22Rv1 (cell line): ENCODE measurements at regions not wholly inside any gene's neighbourhood (a gene's known extent, or its start where the extent isn't known, plus 50 kb on each side); places are given as distances from the start of the nearest gene placed in this dataset.
"Not testable (repeated sequence)": the region's sequence is repeated elsewhere in the genome, so short reads cannot be mapped to it uniquely, and the experiment has no call there.

Experiments
- H3K27ac ChIP-seq: fragments of 450-650 bp; 2 replicates; pipeline ENCODE4 v1.5.1; 2017
- ZFX ChIP-seq: fragments of 450-650 bp; IDR thresholded peaks from 2 replicates; pipeline ENCODE4 v1.6.1; 2017; ENCODE audit warnings: antibody characterized with exemption, borderline replicate concordance
- TF ChIP-seq, protein P1 (sequence below): fragments of 450-650 bp; IDR thresholded peaks from 2 replicates; pipeline ENCODE4 v1.5.1; 2017; ENCODE audit warnings: mild to moderate bottlenecking

DNA sequence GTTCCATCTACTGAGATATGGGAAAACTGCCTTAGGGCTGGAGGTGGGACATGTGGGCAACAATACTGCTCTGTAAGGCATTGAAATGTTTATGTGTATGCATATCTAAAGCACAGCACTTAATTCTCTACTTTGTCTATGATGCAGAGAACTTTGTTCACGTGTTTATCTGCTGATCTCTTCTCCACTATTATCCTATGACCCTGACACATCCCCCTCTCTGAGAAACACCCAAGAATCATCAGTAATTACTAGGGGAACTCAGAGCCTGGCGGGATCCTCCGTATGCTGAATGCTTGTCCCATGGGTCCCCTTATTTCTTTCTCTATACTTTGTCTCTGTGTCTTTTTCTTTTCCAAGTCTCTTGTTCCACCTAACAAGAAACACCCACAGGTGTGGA is 63.8 kb downstream of the OR4A15 start:
- not testable (repeated sequence) for H3K27ac ChIP-seq

DNA sequence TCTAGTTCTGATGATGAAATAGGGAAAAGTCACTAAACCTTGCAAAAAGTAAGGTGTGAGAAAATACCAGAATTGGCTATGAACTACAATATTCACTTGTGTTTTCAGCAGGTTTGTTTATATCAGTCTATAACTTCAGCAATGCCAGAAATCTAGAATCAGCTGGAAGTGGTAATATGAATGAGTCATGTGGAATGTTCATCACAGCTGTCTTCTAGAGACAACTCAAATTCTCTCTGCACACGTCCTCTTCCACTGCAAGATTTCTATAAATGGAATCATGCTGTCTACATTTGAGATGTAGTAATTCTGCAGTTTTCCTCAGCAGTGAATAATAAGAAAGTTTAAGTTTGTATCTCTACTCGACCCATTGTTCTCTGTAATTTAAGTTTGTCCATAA is 89.9 kb downstream of the OR4A15 start:
- TF ChIP-seq, protein P1, sequence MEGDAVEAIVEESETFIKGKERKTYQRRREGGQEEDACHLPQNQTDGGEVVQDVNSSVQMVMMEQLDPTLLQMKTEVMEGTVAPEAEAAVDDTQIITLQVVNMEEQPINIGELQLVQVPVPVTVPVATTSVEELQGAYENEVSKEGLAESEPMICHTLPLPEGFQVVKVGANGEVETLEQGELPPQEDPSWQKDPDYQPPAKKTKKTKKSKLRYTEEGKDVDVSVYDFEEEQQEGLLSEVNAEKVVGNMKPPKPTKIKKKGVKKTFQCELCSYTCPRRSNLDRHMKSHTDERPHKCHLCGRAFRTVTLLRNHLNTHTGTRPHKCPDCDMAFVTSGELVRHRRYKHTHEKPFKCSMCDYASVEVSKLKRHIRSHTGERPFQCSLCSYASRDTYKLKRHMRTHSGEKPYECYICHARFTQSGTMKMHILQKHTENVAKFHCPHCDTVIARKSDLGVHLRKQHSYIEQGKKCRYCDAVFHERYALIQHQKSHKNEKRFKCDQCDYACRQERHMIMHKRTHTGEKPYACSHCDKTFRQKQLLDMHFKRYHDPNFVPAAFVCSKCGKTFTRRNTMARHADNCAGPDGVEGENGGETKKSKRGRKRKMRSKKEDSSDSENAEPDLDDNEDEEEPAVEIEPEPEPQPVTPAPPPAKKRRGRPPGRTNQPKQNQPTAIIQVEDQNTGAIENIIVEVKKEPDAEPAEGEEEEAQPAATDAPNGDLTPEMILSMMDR, result no peak
- TF ChIP-seq ZFX, result no peak
- no peak overlapping the region for H3K27ac ChIP-seq

DNA sequence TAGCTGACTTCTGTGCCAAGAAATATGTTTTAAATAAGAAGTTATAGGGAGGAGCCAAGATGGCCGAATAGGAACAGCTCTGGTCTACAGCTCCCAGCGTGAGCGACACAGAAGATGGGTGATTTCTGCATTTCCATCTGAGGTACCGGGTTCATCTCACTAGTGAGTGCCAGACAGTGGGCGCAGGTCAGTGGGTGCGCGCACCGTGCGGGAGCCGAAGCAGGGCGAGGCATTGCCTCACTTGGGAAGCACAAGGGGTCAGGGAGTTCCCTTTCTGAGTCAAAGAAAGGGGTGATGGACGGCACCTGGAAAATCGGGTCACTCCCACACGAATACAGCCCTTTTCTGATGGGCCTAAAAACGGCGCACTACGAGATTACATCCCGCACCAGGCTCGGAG is 92.1 kb downstream of the OR4A15 start:
- not testable (repeated sequence) for H3K27ac ChIP-seq

DNA sequence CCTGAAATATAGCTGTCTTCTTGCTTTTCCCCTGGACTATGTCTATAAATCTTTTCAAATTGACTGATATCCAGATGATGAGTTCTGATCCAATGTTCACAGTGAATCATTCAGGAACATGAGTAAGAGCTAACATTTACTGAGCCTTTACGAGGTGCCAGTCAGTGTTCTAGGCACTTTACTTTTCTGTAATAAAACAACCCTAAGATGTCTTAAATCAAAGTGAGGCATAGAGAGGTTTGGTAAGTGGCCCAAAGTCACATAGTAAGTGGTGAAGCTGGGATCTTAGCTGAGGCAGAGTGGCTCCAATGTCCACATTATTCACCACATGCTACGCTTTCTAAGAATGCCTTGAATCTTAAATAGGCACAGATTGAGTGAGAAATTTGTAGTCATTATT is 79.9 kb upstream of the OR4C15 start:
- no peak overlapping the region for H3K27ac ChIP-seq
- no peak for TF ChIP-seq ZFX
- TF ChIP-seq, protein P1, result no peak

DNA sequence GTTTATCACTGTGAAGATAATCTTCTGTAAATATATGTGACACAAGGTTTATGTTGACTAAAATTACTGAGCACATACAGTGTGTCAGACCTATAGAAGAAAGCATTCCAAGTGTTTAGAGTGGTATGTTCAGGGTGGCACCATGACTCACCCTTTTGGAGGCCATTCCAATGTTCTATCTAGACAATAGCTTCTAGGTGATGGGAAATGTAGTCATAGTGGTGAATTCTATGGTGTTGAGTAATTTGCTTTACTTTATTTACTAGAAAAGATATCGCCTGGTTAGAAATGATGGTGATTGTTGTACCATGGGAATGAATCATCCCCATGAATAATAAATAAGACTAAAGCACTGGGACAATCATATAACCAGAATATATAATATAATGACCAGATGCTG is 72.9 kb upstream of the OR4C15 start:
- no peak overlapping the region for H3K27ac ChIP-seq
- no peak for TF ChIP-seq ZFX
- TF ChIP-seq, protein P1, result no peak

DNA sequence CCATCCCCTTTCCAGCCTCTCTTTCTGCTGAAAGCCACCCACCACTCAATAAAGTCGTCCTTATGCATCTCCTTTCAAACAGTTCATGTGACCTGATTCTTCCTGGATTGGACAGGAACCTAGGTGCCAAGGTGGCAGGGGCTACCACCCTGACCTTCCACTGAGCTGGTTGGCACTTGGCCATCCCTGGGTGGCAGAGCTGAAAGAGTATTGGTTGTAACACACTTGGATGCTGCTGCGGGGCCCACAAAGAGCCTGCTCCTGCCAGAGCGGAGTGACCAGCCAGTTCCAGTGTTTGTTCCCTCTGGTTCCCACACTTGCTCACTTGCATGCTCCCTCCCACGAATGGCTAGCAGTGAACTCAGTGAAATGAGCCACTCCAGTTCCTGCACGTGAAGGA is 57.2 kb upstream of the OR4C15 start:
- TF ChIP-seq, protein P1, result no peak
- no peak for TF ChIP-seq ZFX
- no peak overlapping the region for H3K27ac ChIP-seq

DNA sequence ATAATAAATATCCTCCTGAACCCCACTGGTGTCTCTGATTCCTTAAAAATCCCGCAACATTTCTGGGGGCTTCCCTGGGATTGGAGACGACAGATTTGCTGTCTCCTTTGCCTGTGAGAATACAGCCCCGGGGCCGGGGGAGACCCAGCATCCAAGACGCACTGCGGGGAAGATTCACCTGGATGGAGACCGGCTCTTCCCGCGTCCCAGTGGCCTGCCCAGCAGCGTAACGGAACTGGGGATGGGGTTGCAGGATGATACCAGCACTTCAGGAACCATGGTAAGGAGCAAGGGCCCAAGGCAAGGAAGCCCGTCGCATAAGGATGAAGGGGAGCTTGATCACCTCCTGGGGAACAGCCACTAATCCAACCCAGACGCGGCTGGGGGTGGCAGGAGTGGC is 53.3 kb upstream of the OR4C15 start:
- H3K27ac ChIP-seq, result no peak overlapping the region
- no peak for TF ChIP-seq ZFX
- TF ChIP-seq, protein P1, result no peak

DNA sequence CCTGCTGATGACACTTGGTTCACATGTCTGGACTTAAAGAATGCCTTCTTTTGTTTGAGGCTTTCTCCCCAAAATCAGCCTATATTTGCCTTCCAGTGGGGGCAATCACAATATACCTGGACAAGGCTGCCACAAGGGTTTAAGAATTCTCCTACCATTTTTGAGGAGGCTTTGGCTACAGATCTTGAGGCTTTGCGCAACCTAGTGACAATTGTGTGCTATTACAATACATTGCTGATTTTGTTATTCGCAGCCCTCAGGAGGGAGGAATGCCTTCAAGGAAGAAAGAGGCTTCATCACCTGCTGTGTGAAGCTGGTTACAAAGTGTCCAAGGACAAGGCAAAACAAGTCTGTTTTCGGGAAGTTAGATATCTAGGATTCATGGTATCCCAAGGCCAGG is 50.8 kb upstream of the OR4C15 start:
- no peak overlapping the region for H3K27ac ChIP-seq
- TF ChIP-seq, protein P1, result peak; percentile 53
- TF ChIP-seq ZFX, result no peak
